ENCODE measurements at regions not wholly inside any gene's neighbourhood (a gene's known extent, or its start where the extent isn't known, plus 50 kb on each side); places are given as distances from the start of the nearest gene placed in this dataset.

- no peak for TF ChIP-seq EZH2 (IDR thresholded peaks at IDR 0.05)
- TF ChIP-seq CTCF (IDR thresholded peaks at IDR 0.05) = no peak
Measured at GRCh38 chr12:92445253-92446082, 257.3 kb upstream of the PLEKHG7 start.

Data from neural progenitor cell (in vitro differentiated cells).